PFSK-1 (cell line): ENCODE measurements at regions not wholly inside any gene's neighbourhood (a gene's known extent, or its start where the extent isn't known, plus 50 kb on each side); places are given as distances from the start of the nearest gene placed in this dataset.

Experiments used
- FOXP2 ChIP-seq: optimal IDR thresholded peaks from 2 replicates; pipeline ENCODE3; 2011; ENCODE audit warnings: borderline replicate concordance, control low read depth, inconsistent platforms; ENCODE audit not compliant: insufficient read depth; ENCODE audit errors: extremely low read length, extremely low read depth
- TAF1 ChIP-seq: IDR thresholded peaks from 2 replicates; pipeline ENCODE4 v1.6.1; 2012; ENCODE audit warnings: low read length, control low read depth, borderline replicate concordance; ENCODE audit not compliant: insufficient read depth
- TF ChIP-seq, protein P1 (sequence below), 2 experiments: IDR thresholded peaks; 2 replicates each; pipeline versions ENCODE4 v1.6.1 to v1.8.0; 2011 to 2012; ENCODE audit warnings: low read depth in 2 of 2, low read length in 2 of 2, control low read depth in 1 of 2, inconsistent platforms in 1 of 2, mild to moderate bottlenecking in 1 of 2, moderate library complexity in 1 of 2; ENCODE audit not compliant: insufficient read depth in 1 of 2

DNA sequence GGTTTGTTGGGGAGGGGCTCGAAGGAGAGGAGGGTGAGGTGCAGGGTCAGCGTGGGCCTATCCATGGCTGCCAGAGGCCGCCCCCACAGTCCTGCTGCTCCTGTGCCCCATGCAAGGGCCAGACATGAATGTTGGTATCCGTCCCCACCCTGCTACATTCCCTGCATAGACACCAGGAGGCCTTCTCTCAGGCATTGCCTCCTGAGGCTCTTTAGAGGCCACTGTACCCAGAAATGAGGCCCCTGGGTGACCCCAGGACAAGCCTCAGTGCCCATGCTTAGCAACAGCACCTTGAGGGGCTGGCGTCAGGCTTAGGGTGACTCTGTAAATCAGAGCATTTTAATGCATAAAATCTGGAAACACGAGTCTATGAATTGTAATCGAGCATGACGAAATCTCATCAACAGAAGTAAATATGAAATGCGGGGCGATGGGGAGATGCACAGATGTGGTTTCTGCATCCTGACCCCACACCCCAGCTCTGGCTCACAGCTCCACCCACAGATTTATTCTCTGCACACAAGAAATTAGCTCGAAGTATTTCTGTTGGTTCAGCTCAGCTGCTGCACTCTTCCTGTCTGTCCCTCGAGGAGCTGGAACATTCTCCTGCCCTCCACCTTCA lies 124.0 kb upstream of the CSF3R start:
- no peak for TF ChIP-seq TAF1
- TF ChIP-seq FOXP2, result no peak
- TF ChIP-seq, protein P1, sequence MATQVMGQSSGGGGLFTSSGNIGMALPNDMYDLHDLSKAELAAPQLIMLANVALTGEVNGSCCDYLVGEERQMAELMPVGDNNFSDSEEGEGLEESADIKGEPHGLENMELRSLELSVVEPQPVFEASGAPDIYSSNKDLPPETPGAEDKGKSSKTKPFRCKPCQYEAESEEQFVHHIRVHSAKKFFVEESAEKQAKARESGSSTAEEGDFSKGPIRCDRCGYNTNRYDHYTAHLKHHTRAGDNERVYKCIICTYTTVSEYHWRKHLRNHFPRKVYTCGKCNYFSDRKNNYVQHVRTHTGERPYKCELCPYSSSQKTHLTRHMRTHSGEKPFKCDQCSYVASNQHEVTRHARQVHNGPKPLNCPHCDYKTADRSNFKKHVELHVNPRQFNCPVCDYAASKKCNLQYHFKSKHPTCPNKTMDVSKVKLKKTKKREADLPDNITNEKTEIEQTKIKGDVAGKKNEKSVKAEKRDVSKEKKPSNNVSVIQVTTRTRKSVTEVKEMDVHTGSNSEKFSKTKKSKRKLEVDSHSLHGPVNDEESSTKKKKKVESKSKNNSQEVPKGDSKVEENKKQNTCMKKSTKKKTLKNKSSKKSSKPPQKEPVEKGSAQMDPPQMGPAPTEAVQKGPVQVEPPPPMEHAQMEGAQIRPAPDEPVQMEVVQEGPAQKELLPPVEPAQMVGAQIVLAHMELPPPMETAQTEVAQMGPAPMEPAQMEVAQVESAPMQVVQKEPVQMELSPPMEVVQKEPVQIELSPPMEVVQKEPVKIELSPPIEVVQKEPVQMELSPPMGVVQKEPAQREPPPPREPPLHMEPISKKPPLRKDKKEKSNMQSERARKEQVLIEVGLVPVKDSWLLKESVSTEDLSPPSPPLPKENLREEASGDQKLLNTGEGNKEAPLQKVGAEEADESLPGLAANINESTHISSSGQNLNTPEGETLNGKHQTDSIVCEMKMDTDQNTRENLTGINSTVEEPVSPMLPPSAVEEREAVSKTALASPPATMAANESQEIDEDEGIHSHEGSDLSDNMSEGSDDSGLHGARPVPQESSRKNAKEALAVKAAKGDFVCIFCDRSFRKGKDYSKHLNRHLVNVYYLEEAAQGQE (IDR thresholded peaks at IDR 0.05; ENCODE audit: insufficient read depth in 1 of 2, low read depth in 2 of 2, low read length in 2 of 2), result no peak
